GM23338 (cell line): ENCODE measurements at regions not wholly inside any gene's neighbourhood (a gene's known extent, or its start where the extent isn't known, plus 50 kb on each side); places are given as distances from the start of the nearest gene placed in this dataset.

Source experiments
- ATAC-seq: fragments of 200-7000 bp; cut with Tn5 transposase; 3 replicates; pipeline ENCODE4 v1.9.1; 2020
- DNase-seq: peaks from one replicate; pipeline ENCODE4 v3.0.0-alpha.2; 2015; ENCODE audit warnings: low spot score
- H2AFZ ChIP-seq: fragments of 200-600 bp; sonication (generic); 2 replicates; pipeline ENCODE4 v1.8.0; 2016; ENCODE audit warnings: antibody characterized with exemption, mild to moderate bottlenecking, moderate library complexity
- H3F3A ChIP-seq: fragments of 200-600 bp; sonication (generic); replicated peaks from 2 replicates; pipeline ENCODE4 v1.8.0; 2017; ENCODE audit warnings: antibody characterized with exemption, mixed run types, low read depth
- H3K27ac ChIP-seq: fragments of 200-600 bp; sonication (generic); 2 replicates; pipeline ENCODE4 v1.6.1; 2016; ENCODE audit warnings: low read depth
- H3K27me3 ChIP-seq: fragments of 200-600 bp; sonication (generic); 2 replicates; pipeline ENCODE4 v1.8.0; 2016; ENCODE audit warnings: mild to moderate bottlenecking, mixed run types, moderate library complexity; ENCODE audit not compliant: insufficient read depth
- H3K36me3 ChIP-seq: fragments of 200-600 bp; sonication (generic); 2 replicates; pipeline ENCODE4 v1.8.0; 2016; ENCODE audit warnings: mild to moderate bottlenecking; ENCODE audit not compliant: insufficient read depth
- H3K4me1 ChIP-seq: fragments of 200-600 bp; sonication (generic); 2 replicates; pipeline ENCODE4 v1.8.0; 2016; ENCODE audit warnings: mild to moderate bottlenecking, moderate library complexity; ENCODE audit not compliant: insufficient read depth
- H3K4me2 ChIP-seq: fragments of 200-600 bp; sonication (generic); 2 replicates; pipeline ENCODE4 v1.7.1; 2017; ENCODE audit warnings: mixed run types
- H3K4me3 ChIP-seq: fragments of 200-600 bp; sonication (generic); 2 replicates; pipeline ENCODE4 v1.6.1; 2016; ENCODE audit warnings: mixed run types
- H3K79me2 ChIP-seq: fragments of 200-600 bp; sonication (generic); replicated peaks from 2 replicates; pipeline ENCODE4 v1.8.0; 2017; ENCODE audit warnings: mild to moderate bottlenecking; ENCODE audit not compliant: insufficient read depth
- H3K9me2 ChIP-seq: fragments of 200-600 bp; sonication (generic); 2 replicates; pipeline ENCODE4 v1.8.0; 2017; ENCODE audit not compliant: insufficient read depth
- H4K20me1 ChIP-seq: fragments of 200-600 bp; sonication (generic); replicated peaks from 2 replicates; pipeline ENCODE4 v1.8.0; 2017; ENCODE audit warnings: mild to moderate bottlenecking; ENCODE audit not compliant: insufficient read depth
- H3K27ac Mint-ChIP-seq: 2 replicates; pipeline ENCODE4 v1.8.0; 2020; ENCODE audit warnings: inconsistent platforms, mild to moderate bottlenecking, moderate library complexity, mixed read lengths
- H3K27me3 Mint-ChIP-seq: 3 replicates; pipeline ENCODE4 v1.8.0; 2022; ENCODE audit warnings: low read depth, mild to moderate bottlenecking, moderate library complexity, mixed read lengths, inconsistent platforms; ENCODE audit not compliant: insufficient read depth, poor library complexity
- H3K36me3 Mint-ChIP-seq: 3 replicates; pipeline ENCODE4 v1.8.0; 2021; ENCODE audit warnings: low read depth, mild to moderate bottlenecking, inconsistent platforms, moderate library complexity, mixed read lengths
- H3K4me1 Mint-ChIP-seq: 3 replicates; pipeline ENCODE4 v1.8.0; 2020; ENCODE audit warnings: mild to moderate bottlenecking, inconsistent platforms, mixed read lengths
- H3K4me3 Mint-ChIP-seq: 3 replicates; pipeline ENCODE4 v1.8.0; 2021; ENCODE audit warnings: moderate library complexity, mild to moderate bottlenecking, inconsistent platforms, mixed read lengths
- H3K9me3 Mint-ChIP-seq: 3 replicates; pipeline ENCODE4 v1.8.0; 2020; ENCODE audit warnings: moderate library complexity, mild to moderate bottlenecking, inconsistent platforms, mixed read lengths
- CREB1 ChIP-seq: fragments of 250-450 bp; sonication (Bioruptor Pico); IDR thresholded peaks from 2 replicates; pipeline ENCODE4 v1.5.0; 2020; ENCODE audit warnings: low read depth, mild to moderate bottlenecking, moderate library complexity
- CTCF ChIP-seq, 2 experiments: fragments of 200-600 bp in 1 of 2; sonication (generic) in 1 of 2; conservative IDR thresholded peaks; 2 replicates each; pipeline versions ENCODE4 v1.5.1 to v1.6.1; 2016 to 2017; ENCODE audit warnings: antibody characterized with exemption in 2 of 2, low read depth in 2 of 2, mild to moderate bottlenecking in 2 of 2, moderate library complexity in 1 of 2
- ETS1 ChIP-seq: IDR thresholded peaks from 2 replicates; pipeline ENCODE4 v1.6.1; 2016; ENCODE audit warnings: antibody characterized with exemption
- EZH2 ChIP-seq: fragments of 200-600 bp; sonication (generic); IDR thresholded peaks from one replicate; pipeline ENCODE4 v1.8.0; 2017; ENCODE audit warnings: antibody characterized with exemption, mild to moderate bottlenecking, low read depth; ENCODE audit not compliant: unreplicated experiment
- EZH2phosphoT487 ChIP-seq: fragments of 200-600 bp; sonication (generic); IDR thresholded peaks from one replicate; pipeline ENCODE4 v1.8.1; 2018; ENCODE audit warnings: antibody characterized with exemption; ENCODE audit not compliant: unreplicated experiment
- JUNB ChIP-seq: IDR thresholded peaks from one replicate; pipeline ENCODE4 v1.6.1; 2016; ENCODE audit warnings: antibody characterized with exemption; ENCODE audit not compliant: unreplicated experiment
- NANOG ChIP-seq: IDR thresholded peaks from 2 replicates; pipeline ENCODE4 v1.6.1; 2016; ENCODE audit warnings: antibody characterized with exemption, borderline replicate concordance
- POLR2AphosphoS5 ChIP-seq: IDR thresholded peaks from 2 replicates; pipeline ENCODE4 v1.6.1; 2016; ENCODE audit warnings: antibody characterized with exemption, low read depth
- REST ChIP-seq: IDR thresholded peaks from one replicate; pipeline ENCODE4 v1.6.1; 2018; ENCODE audit warnings: antibody characterized with exemption; ENCODE audit not compliant: unreplicated experiment
- STAT1 ChIP-seq: IDR thresholded peaks from one replicate; pipeline ENCODE4 v1.6.1; 2016; ENCODE audit warnings: antibody characterized with exemption; ENCODE audit not compliant: unreplicated experiment
- ZNF114 ChIP-seq: fragments of 250-450 bp; sonication (Bioruptor Pico); IDR thresholded peaks from 2 replicates; pipeline ENCODE4 v1.5.0; 2020; ENCODE audit warnings: mild to moderate bottlenecking, moderate library complexity
- ZNF331 ChIP-seq: fragments of 250-450 bp; sonication (Bioruptor Pico); IDR thresholded peaks from 2 replicates; pipeline ENCODE4 v1.5.0; 2020; ENCODE audit warnings: low read depth, mild to moderate bottlenecking, moderate library complexity
- ZNF462 ChIP-seq: fragments of 250-450 bp; sonication (Bioruptor Pico); IDR thresholded peaks from 2 replicates; pipeline ENCODE4 v1.5.0; 2020; ENCODE audit warnings: mild to moderate bottlenecking, moderate library complexity

- no peaks in the 10 kb centered on the region for H3K27me3 ChIP-seq
- H4K20me1 ChIP-seq, result no peaks in the 10 kb centered on the region
- H3K27ac Mint-ChIP-seq, result no peak overlapping the region
- H3K27me3 Mint-ChIP-seq, result no peaks in the 10 kb centered on the region
- H3K4me3 ChIP-seq, result no peak overlapping the region
- 0 out of 3 replicates have a peak, but pooled peaks cover 4% of the 10 kb centered on the region for H3K9me3 Mint-ChIP-seq
- no peak overlapping the region for H2AFZ ChIP-seq
- ATAC-seq (no peak), DNase-seq (no peak)
- no peak overlapping the region for H3K4me2 ChIP-seq
- no peaks in the 10 kb centered on the region for H3F3A ChIP-seq
- H3K4me3 Mint-ChIP-seq, result no peak overlapping the region
- no peaks in the 10 kb centered on the region for H3K4me1 ChIP-seq
- H3K36me3 Mint-ChIP-seq, result no peaks in the 10 kb centered on the region
- TF ChIP-seq ZNF114 (CRISPR knock-in tag) (no peak), EZH2 (no peak), ZNF331 (CRISPR knock-in tag) (no peak), NANOG (no peak), JUNB (no peak), EZH2phosphoT487 (no peak), CREB1 (no peak), ZNF462 (no peak), REST (no peak), CTCF (conservative IDR thresholded peaks at IDR 0.05; ENCODE audit: low read depth in 2 of 2) (no peak), POLR2AphosphoS5 (no peak), STAT1 (no peak), ETS1 (no peak)
- no peaks in the 10 kb centered on the region for H3K36me3 ChIP-seq
- H3K27ac ChIP-seq, result no peak overlapping the region
- 0 out of 2 replicates have a peak, but pooled peaks cover 3% of the 10 kb centered on the region for H3K9me2 ChIP-seq
- no peaks in the 10 kb centered on the region for H3K79me2 ChIP-seq
- H3K4me1 Mint-ChIP-seq, result peaks cover 4% of the 10 kb centered on the region; the same call in 1 of the 3 replicates
Measured at GRCh38 chr20:24718277-24718676, 230.8 kb upstream of the CST7 start.
